Neural cell (in vitro differentiated cells): ENCODE measurements at regions not wholly inside any gene's neighbourhood (a gene's known extent, or its start where the extent isn't known, plus 50 kb on each side); places are given as distances from the start of the nearest gene placed in this dataset.
"Not testable (repeated sequence)": the region's sequence is repeated elsewhere in the genome, so short reads cannot be mapped to it uniquely, and the experiment has no call there.

Experiments used
- H2AFZ ChIP-seq: fragments of 200-600, 300-800 bp; sonication (generic), shearing (Covaris generic); 2 replicates; pipeline ENCODE4 v1.6.0; 2014; ENCODE audit warnings: low read depth, mild to moderate bottlenecking, antibody characterized with exemption, low read length, moderate library complexity
- H3F3A ChIP-seq: fragments of 200-600 bp; shearing (Covaris generic); 2 replicates; pipeline ENCODE4 v1.6.1; 2016; ENCODE audit warnings: mild to moderate bottlenecking, moderate library complexity, mixed read lengths, antibody characterized with exemption, low read length; ENCODE audit not compliant: insufficient read depth, poor library complexity, severe bottlenecking
- H3K27ac ChIP-seq: fragments of 200-600, 300-800 bp; sonication (generic), shearing (Covaris generic); 2 replicates; pipeline ENCODE4 v1.5.1; 2014; ENCODE audit warnings: mild to moderate bottlenecking, low read length, moderate library complexity
- H3K27me3 ChIP-seq: fragments of 300-800, 200-600 bp; sonication (generic), shearing (Covaris generic); 2 replicates; pipeline ENCODE4 v1.6.0; 2014; ENCODE audit warnings: mild to moderate bottlenecking, low read depth, low read length, moderate library complexity; ENCODE audit not compliant: insufficient read depth
- H3K36me3 ChIP-seq: fragments of 300-800, 200-600 bp; sonication (generic), shearing (Covaris generic); 2 replicates; pipeline ENCODE4 v1.5.1; 2014; ENCODE audit warnings: mild to moderate bottlenecking, antibody characterized with exemption, low read length, moderate library complexity; ENCODE audit not compliant: insufficient read depth
- H3K4me2 ChIP-seq: fragments of 300-800, 200-600 bp; sonication (generic), shearing (Covaris generic); 2 replicates; pipeline ENCODE4 v1.6.0; 2014; ENCODE audit warnings: mild to moderate bottlenecking, low read length
- H3K4me3 ChIP-seq: fragments of 300-800, 200-600 bp; sonication (generic), shearing (Covaris generic); 2 replicates; pipeline ENCODE4 v1.5.1; 2014; ENCODE audit warnings: mild to moderate bottlenecking, low read length, moderate library complexity
- H3K79me2 ChIP-seq: fragments of 200-600 bp; shearing (Covaris generic); replicated peaks from 2 replicates; pipeline ENCODE4 v1.6.0; 2014; ENCODE audit warnings: mild to moderate bottlenecking, low read length, moderate library complexity; ENCODE audit not compliant: insufficient read depth
- H3K9ac ChIP-seq: fragments of 300-800, 200-600 bp; sonication (generic), shearing (Covaris generic); 2 replicates; pipeline ENCODE4 v1.6.1; 2016; ENCODE audit warnings: mild to moderate bottlenecking, low read length, mixed read lengths
- H3K9me2 ChIP-seq: fragments of 200-600 bp; shearing (Covaris generic); 2 replicates; pipeline ENCODE4 v1.6.1; 2016; ENCODE audit warnings: mild to moderate bottlenecking, low read length, mixed read lengths; ENCODE audit not compliant: insufficient read depth
- H3K9me3 ChIP-seq: fragments of 200-600, 300-800 bp; sonication (generic), shearing (Covaris generic); 2 replicates; pipeline ENCODE4 v1.6.1; 2016; ENCODE audit warnings: mild to moderate bottlenecking, mixed run types, low read length, moderate library complexity, mixed read lengths
- H4K20me1 ChIP-seq: fragments of 200-600 bp; shearing (Covaris generic); 2 replicates; pipeline ENCODE4 v1.6.1; 2016; ENCODE audit warnings: mild to moderate bottlenecking, mixed run types; ENCODE audit not compliant: insufficient read depth
- EP300 ChIP-seq: fragments of 450-650 bp; conservative IDR thresholded peaks from 2 replicates; pipeline ENCODE4 v1.6.1; 2014; ENCODE audit warnings: antibody characterized with exemption, mild to moderate bottlenecking, moderate library complexity; ENCODE audit not compliant: poor library complexity, severe bottlenecking
- EZH2 ChIP-seq: fragments of 200-600, 300-800 bp; shearing (Covaris generic), sonication (generic); IDR thresholded peaks from 2 replicates; pipeline ENCODE4 v1.6.1; 2014; ENCODE audit warnings: antibody characterized with exemption, low read length, borderline replicate concordance, mild to moderate bottlenecking; ENCODE audit not compliant: insufficient read depth, poor library complexity, severe bottlenecking
- MXI1 ChIP-seq: fragments of 450-650 bp; conservative IDR thresholded peaks from 2 replicates; pipeline ENCODE4 v1.6.1; 2014; ENCODE audit warnings: antibody characterized with exemption, mild to moderate bottlenecking; ENCODE audit not compliant: poor library complexity, severe bottlenecking
- POLR2AphosphoS5 ChIP-seq: IDR thresholded peaks from 2 replicates; pipeline ENCODE4 v1.6.1; 2012
- RAD21 ChIP-seq: fragments of 450-650 bp; conservative IDR thresholded peaks from 2 replicates; pipeline ENCODE4 v1.6.1; 2014; ENCODE audit warnings: antibody characterized with exemption, mild to moderate bottlenecking, moderate library complexity
- REST ChIP-seq: IDR thresholded peaks from 2 replicates; pipeline ENCODE4 v1.6.1; 2012; ENCODE audit warnings: borderline replicate concordance
- SMC3 ChIP-seq: fragments of 450-650 bp; conservative IDR thresholded peaks from 2 replicates; pipeline ENCODE4 v1.6.1; 2014; ENCODE audit warnings: antibody characterized with exemption, mild to moderate bottlenecking, moderate library complexity; ENCODE audit not compliant: poor library complexity
- TAF1 ChIP-seq: IDR thresholded peaks from 2 replicates; pipeline ENCODE4 v1.6.1; 2012; ENCODE audit warnings: low read depth
- TF ChIP-seq, protein P1 (sequence below): fragments of 450-650 bp; IDR thresholded peaks from 2 replicates; pipeline ENCODE4 v1.5.1; 2014; ENCODE audit warnings: antibody characterized with exemption, mild to moderate bottlenecking, moderate library complexity; ENCODE audit not compliant: poor library complexity, severe bottlenecking

DNA sequence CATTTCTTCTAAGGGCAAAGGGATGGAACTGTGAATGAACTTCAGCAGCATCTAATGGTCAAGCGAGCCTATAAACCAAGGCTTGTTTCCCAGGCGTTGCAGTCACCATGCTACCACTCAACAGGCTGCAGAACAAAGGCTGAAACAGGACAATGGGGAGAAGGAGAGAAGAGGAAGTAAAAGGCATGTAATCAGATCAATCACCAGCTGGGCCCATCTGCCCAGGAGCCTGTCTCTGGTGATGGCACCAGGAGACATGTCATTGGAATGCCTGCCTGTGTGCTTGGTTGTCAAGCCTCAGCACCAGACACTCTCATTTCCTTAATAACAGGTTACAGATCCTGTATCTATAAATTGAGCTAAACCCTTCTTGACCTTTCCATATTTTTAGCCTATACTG is 81.7 kb upstream of the UMPS start:
- H3K9me2 ChIP-seq: no peaks in the 10 kb centered on the region
- no peak for TF ChIP-seq POLR2AphosphoS5
- no peak for TF ChIP-seq TAF1
- TF ChIP-seq SMC3: no peak
- no peak for TF ChIP-seq EZH2
- TF ChIP-seq, protein P1, sequence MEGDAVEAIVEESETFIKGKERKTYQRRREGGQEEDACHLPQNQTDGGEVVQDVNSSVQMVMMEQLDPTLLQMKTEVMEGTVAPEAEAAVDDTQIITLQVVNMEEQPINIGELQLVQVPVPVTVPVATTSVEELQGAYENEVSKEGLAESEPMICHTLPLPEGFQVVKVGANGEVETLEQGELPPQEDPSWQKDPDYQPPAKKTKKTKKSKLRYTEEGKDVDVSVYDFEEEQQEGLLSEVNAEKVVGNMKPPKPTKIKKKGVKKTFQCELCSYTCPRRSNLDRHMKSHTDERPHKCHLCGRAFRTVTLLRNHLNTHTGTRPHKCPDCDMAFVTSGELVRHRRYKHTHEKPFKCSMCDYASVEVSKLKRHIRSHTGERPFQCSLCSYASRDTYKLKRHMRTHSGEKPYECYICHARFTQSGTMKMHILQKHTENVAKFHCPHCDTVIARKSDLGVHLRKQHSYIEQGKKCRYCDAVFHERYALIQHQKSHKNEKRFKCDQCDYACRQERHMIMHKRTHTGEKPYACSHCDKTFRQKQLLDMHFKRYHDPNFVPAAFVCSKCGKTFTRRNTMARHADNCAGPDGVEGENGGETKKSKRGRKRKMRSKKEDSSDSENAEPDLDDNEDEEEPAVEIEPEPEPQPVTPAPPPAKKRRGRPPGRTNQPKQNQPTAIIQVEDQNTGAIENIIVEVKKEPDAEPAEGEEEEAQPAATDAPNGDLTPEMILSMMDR: no peak
- TF ChIP-seq EP300: no peak
- TF ChIP-seq MXI1: no peak
- no peak for TF ChIP-seq RAD21
- no peak for TF ChIP-seq REST
- H3K27me3 ChIP-seq: no peaks in the 10 kb centered on the region
- no peak overlapping the region for H3K27ac ChIP-seq
- H3K36me3 ChIP-seq: peaks cover 12% of the 10 kb centered on the region
- no peaks in the 10 kb centered on the region for H3K79me2 ChIP-seq
- no peak overlapping the region for H3K4me3 ChIP-seq
- no peaks in the 10 kb centered on the region for H3F3A ChIP-seq
- H3K9me3 ChIP-seq: no peaks in the 10 kb centered on the region
- H3K4me2 ChIP-seq: no peak overlapping the region
- no peak overlapping the region for H3K9ac ChIP-seq
- no peak overlapping the region for H2AFZ ChIP-seq
- H4K20me1 ChIP-seq: no peaks in the 10 kb centered on the region

- Histone ChIP-seq H3K27ac (no peak overlapping the region), H3K4me3 (no peak overlapping the region), H3K36me3 (peaks cover 27% of the 10 kb centered on the region), H3K27me3 (no peaks in the 10 kb centered on the region), H2AFZ (no peak overlapping the region), H3K9me3 (no peaks in the 10 kb centered on the region), H3F3A (no peaks in the 10 kb centered on the region), H3K9me2 (no peaks in the 10 kb centered on the region), H4K20me1 (no peaks in the 10 kb centered on the region), H3K9ac (no peak overlapping the region), H3K4me2 (no peak overlapping the region), H3K79me2 (no peaks in the 10 kb centered on the region)
- TF ChIP-seq EP300 (no peak), MXI1 (no peak), SMC3 (no peak), EZH2 (no peak), RAD21 (no peak), POLR2AphosphoS5 (no peak), TAF1 (no peak), REST (no peak)
- TF ChIP-seq, protein P1: no peak
Measured at GRCh38 chr3:124650798-124651197, 79.5 kb upstream of the UMPS start.

GRCh38 chr3:124651416-124651815 is 78.8 kb upstream of the UMPS start:
- H3K79me2 ChIP-seq, H4K20me1 ChIP-seq, H3F3A ChIP-seq, H3K4me2 ChIP-seq, H3K9ac ChIP-seq, H3K9me3 ChIP-seq, H3K9me2 ChIP-seq, H3K27ac ChIP-seq, H2AFZ ChIP-seq, H3K27me3 ChIP-seq, H3K4me3 ChIP-seq: not testable (repeated sequence)
- H3K36me3 ChIP-seq: peaks cover 30% of the 10 kb centered on the region
